Activated naive CD8-positive, alpha-beta T cell treated with anti-CD3 and anti-CD28 coated beads, Interleukin-2, amount 50 U/mL, for 16 hours (primary cell): ENCODE measurements at regions not wholly inside any gene's neighbourhood (a gene's known extent, or its start where the extent isn't known, plus 50 kb on each side); places are given as distances from the start of the nearest gene placed in this dataset.

Source experiments
- DNase-seq: peaks from one replicate; pipeline ENCODE4 v3.0.0-alpha.2; 2020; ENCODE audit warnings: low read depth, low spot score

- no peak for DNase-seq
Observed at GRCh38 chr5:67416133-67416937, 219.7 kb upstream of the CD180 start.

- DNase-seq, result no peak
Observed at GRCh38 chr5:67414712-67415111, 218.1 kb upstream of the CD180 start.

GRCh38 chr5:67413721-67414120, 217.1 kb upstream of the CD180 start:
- no peak for DNase-seq

- no peak for DNase-seq
Observed at GRCh38 chr5:67409126-67409777, 212.7 kb upstream of the CD180 start.

GRCh38 chr5:67407979-67408378, 211.4 kb upstream of the CD180 start:
- DNase-seq, result no peak

- DNase-seq, result no peak
Observed at GRCh38 chr5:67405755-67406154, 209.2 kb upstream of the CD180 start.

- DNase-seq, result no peak
Observed at GRCh38 chr5:67405101-67405364, 208.4 kb upstream of the CD180 start.

- no peak for DNase-seq
Observed at GRCh38 chr5:67404256-67405100, 207.9 kb upstream of the CD180 start.

GRCh38 chr5:67402526-67402925, 205.9 kb upstream of the CD180 start:
- DNase-seq, result no peak

GRCh38 chr5:67401172-67401571, 204.6 kb upstream of the CD180 start:
- DNase-seq, result no peak

- no peak for DNase-seq
Observed at GRCh38 chr5:67400752-67401151, 204.2 kb upstream of the CD180 start.

- DNase-seq, result no peak
Observed at GRCh38 chr5:67395790-67396418, 199.3 kb upstream of the CD180 start.

GRCh38 chr5:67393211-67393610, 196.6 kb upstream of the CD180 start:
- no peak for DNase-seq

- no peak for DNase-seq
Observed at GRCh38 chr5:67390935-67391334, 194.3 kb upstream of the CD180 start.

GRCh38 chr5:67383451-67383850, 186.9 kb upstream of the CD180 start:
- no peak for DNase-seq

GRCh38 chr5:67381236-67381880, 184.8 kb upstream of the CD180 start:
- no peak for DNase-seq

- no peak for DNase-seq
Observed at GRCh38 chr5:67380431-67380830, 183.8 kb upstream of the CD180 start.

GRCh38 chr5:67379753-67380152, 183.2 kb upstream of the CD180 start:
- no peak for DNase-seq

- no peak for DNase-seq
Observed at GRCh38 chr5:67378256-67378655, 181.7 kb upstream of the CD180 start.

GRCh38 chr5:67377631-67378030, 181.0 kb upstream of the CD180 start:
- no peak for DNase-seq

GRCh38 chr5:67375606-67376005, 179.0 kb upstream of the CD180 start:
- DNase-seq, result no peak

- no peak for DNase-seq
Observed at GRCh38 chr5:67374378-67374777, 177.8 kb upstream of the CD180 start.
